Tibial nerve (tissue), 3 donors: ENCODE measurements at regions not wholly inside any gene's neighbourhood (a gene's known extent, or its start where the extent isn't known, plus 50 kb on each side); places are given as distances from the start of the nearest gene placed in this dataset.

Source experiments
- POLR2A ChIP-seq, 2 donors: fragments of 450-650 bp; IDR thresholded peaks; one replicate each; pipeline ENCODE4 v1.6.1; 2017; ENCODE audit warnings: antibody characterized with exemption in 2 of 2, mild to moderate bottlenecking in 2 of 2, moderate library complexity in 2 of 2
- TF ChIP-seq, protein P1 (sequence below), 5 experiments: fragments of 200-600 bp in 3 of 5; fragments of 450-650 bp in 2 of 5; sonication (generic) in 3 of 5; IDR thresholded peaks; one replicate each; pipeline ENCODE4 v1.5.1; 2016 to 2019; ENCODE audit warnings: antibody characterized with exemption in 5 of 5, mild to moderate bottlenecking in 3 of 5, moderate library complexity in 2 of 5

DNA sequence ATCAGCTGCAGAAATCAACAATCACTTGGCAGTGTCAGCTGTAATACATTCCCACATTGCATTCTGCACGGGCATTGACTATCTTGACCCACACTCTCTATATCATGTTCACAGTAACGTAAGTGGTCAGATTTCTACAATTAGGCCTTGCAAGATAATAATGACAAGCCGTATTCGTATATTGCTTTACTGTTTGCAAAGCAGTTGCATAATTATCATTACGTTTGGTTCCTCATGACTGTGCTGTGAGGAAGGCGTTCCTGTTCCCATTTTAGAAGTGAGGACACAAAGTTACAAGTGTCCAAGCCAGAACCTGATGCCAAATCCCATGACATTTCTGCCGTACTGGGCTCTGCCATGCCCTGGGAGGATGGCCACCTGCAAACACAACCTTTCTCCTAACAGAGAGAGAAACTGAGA, 53.5 kb upstream of the TARBP1 start:
- TF ChIP-seq, protein P1, sequence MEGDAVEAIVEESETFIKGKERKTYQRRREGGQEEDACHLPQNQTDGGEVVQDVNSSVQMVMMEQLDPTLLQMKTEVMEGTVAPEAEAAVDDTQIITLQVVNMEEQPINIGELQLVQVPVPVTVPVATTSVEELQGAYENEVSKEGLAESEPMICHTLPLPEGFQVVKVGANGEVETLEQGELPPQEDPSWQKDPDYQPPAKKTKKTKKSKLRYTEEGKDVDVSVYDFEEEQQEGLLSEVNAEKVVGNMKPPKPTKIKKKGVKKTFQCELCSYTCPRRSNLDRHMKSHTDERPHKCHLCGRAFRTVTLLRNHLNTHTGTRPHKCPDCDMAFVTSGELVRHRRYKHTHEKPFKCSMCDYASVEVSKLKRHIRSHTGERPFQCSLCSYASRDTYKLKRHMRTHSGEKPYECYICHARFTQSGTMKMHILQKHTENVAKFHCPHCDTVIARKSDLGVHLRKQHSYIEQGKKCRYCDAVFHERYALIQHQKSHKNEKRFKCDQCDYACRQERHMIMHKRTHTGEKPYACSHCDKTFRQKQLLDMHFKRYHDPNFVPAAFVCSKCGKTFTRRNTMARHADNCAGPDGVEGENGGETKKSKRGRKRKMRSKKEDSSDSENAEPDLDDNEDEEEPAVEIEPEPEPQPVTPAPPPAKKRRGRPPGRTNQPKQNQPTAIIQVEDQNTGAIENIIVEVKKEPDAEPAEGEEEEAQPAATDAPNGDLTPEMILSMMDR (IDR thresholded peaks at IDR 0.05), result no peak
- no peak for TF ChIP-seq POLR2A (IDR thresholded peaks at IDR 0.05)
